HT-29 (cell line): ENCODE measurements at regions not wholly inside any gene's neighbourhood (a gene's known extent, or its start where the extent isn't known, plus 50 kb on each side); places are given as distances from the start of the nearest gene placed in this dataset.

ENCODE experiments used
- DNase-seq: peaks from one replicate; pipeline ENCODE4 v3.0.0-alpha.2; 2015; ENCODE audit warnings: low spot score

DNA sequence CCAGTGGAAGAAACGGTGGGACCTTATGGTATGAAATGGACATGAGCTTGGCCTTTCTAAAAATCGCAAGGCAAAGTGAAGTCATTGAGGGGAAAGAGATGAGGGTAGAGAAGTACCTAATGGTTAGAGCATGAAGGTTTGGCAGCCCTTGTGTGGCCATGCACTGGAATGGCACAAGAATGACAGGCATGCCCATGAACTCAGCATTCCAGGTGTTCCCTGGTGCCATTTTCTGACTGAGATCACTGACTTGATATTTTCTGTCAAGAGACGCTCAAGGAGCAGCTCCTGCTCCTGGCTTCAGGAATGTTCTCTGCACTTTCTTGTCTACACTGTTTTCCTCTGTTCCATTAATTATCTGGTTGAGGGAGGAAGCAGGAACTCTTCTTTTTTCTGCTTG is 225.0 kb upstream of the SLC10A2 start:
- DNase-seq = no peak

DNA sequence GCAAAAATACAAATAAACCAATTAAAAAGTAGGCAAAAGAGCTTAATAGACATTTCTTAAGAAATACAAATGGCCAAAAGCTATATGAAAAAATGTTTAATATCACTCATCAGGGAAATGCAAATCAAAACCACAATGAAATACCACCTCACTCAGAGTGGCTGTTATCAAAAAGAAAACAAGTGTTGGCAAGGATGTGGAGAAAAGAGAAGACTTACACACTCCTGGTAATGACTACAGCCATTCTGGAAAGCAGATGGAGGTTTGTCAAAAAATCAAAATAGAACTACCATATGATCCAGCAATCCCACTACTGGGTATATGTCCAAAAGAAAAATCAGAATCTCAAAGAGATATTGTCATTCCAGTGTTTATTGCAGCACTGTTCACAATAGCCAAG is 223.5 kb upstream of the SLC10A2 start:
- no peak for DNase-seq

DNA sequence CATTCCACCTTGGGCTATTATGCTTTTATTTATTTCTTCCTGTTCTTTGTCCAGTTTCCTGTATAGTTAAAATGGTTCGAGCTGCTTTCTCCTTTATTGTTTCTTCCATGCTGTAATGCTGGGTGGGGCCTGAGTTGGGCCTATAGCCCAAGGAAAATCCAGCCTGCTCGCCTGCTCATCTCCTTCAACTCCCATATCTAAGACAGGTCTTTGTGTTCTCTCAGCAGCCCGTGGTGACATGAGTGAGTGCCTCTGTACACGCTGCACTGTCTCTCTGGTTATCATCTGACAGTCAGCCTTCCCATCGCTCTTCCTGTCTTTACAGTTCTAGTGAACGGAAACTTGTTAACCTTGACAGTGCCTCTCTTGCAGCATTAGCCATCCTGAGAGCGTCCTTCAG is 221.9 kb upstream of the SLC10A2 start:
- DNase-seq = no peak

DNA sequence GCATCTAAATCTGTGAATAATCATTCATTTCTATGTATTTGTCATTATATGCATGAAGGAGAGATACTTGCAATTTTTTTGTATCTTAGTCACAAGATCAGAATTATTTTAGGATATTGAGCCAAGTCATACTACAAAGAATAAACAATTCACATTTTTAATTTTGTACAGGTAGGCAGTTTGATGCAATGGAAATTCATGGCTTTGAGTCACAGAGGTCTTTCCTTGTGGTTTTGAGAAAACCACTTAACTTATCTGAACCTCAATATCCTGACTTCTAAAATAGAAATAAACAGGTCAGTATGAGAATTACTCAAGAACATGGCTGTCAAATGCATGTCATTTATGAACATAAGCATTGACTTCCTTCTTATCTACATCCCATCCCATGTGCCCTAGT is 221.4 kb upstream of the SLC10A2 start:
- DNase-seq = no peak

- DNase-seq = no peak
Observed at GRCh38 chr13:103284466-103284865, 218.2 kb upstream of the SLC10A2 start.

DNA sequence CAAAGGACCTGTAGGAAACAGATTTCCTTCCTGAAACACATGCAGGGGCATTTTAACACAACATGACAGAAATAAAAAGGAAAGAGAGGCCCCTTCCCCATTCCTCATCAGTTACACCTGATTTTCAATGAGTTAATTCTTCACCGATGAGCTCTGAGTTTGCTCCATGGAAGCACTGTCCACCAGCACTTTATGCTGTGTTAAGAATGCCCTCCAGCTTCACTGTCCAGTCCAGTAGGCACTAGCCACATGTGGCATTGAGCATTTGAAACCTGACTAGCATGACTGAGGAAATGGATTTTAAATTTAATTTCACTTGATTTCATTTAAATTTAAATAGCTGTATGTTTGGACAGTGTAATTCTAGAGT is 217.2 kb upstream of the SLC10A2 start:
- no peak for DNase-seq

- no peak for DNase-seq
Observed at GRCh38 chr13:103282571-103283450, 216.6 kb upstream of the SLC10A2 start.

DNA sequence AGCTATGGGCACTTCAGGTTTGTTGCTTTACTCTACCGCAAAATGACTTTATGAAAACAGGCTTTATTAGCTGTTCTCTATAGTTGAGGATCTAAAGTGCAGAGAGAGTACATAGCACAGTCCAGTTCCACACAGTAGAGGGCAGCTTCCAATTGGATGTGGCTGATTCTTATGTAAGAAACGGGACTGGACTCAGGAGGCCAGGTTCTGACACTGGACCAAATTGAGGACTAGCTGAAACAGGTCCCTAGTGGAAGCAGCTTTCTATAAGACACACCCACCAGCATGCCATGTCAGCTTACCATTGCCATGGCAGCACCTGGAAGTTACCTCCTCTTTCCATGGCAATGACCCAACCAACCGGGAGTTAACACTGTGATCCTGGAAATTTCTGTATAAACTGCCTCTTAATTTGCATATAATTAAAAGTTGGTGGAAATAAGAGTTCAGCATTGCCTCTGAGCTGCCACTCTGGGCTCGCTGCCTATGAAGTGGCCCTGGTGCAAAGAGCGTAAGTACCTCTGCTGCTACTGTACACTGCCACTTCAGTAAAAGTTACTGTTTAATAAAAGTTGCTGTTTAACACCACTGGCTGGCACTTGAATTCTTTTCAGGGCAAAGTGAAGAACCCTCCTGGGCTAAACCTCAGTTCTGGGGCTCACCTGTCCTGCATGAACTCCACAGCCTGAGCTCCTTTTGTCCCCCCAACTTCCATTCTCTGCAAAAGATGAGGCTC is 211.9 kb upstream of the SLC10A2 start:
- no peak for DNase-seq

- DNase-seq = no peak
Observed at GRCh38 chr13:103276775-103277498, 210.7 kb upstream of the SLC10A2 start.

- no peak for DNase-seq
Observed at GRCh38 chr13:103275722-103276121, 209.5 kb upstream of the SLC10A2 start.

DNA sequence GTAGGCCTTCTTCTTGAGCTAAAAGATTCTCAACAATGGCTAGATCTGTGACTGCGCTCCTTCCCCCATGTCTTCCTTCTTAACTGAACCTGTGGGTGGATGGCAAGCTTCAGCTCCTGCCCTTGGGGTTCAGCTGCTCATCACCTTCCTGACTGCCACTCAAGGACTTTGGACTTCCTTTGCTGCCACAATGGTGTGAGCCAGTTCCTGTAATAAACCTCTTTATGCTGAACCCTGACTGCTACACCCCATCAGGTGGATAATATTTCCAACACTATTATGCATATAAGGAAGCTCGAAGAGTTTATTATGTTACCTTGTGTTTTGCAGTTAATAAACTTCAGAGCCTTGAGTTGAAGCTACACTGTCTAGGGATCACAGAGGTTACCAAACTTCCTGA is 208.9 kb upstream of the SLC10A2 start:
- DNase-seq = peak; percentile 19

DNA sequence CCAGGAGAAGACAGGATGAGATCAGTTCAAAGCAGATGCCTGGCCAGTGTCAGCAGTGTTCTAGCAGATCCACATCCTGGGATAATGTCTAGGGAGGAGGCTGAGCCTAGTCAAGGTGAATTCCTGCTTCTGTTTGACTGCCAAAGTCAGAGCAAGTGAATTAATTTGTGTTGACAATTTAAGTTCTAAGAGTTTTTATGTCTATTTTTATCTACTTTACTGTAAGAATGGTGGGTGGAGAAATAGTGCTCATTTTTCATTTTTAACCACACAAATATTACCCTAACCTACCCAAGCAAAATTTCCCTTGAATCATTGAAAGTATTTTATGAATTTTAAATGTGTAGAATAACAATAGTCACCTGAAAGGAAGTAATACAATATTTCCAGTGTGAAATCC is 207.6 kb upstream of the SLC10A2 start:
- no peak for DNase-seq

DNA sequence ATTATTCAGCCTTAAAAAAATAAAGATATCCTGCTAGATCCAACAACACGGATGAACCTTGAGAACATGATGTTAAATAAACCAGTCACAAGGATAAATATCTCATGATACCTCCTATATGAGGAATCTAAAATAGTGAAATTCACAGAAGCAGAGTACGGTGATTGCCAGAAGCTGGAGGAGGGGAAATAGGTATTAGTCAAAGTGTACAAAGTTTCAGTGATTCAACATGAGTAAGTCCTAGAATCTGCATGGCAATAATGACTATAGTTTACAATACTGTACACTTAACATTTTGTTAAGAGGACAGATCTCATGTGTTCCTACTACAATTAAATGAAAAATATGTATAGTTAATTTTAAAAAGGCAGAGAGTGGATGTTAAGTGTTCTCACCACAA is 206.6 kb upstream of the SLC10A2 start:
- DNase-seq = no peak

DNA sequence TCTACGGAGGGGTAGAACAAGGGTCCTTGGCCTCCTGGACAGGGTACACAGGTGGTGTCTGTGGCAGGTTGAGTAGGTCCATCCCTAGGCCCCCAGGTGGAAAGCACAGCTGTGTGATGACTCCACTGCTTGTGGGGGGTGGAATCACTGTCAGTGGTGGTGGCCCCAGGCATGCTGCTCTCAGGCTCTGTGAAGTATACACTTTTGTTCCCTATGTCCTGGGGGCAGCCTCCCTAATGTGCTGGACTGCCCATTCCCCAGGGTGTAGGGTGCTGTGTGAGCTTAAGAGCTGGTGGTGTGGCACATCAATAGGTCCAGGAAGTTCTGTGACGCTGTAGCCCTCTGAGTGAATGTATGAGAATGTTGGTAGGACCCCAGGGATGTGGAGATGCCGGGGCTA is 197.2 kb upstream of the SLC10A2 start:
- no peak for DNase-seq

DNA sequence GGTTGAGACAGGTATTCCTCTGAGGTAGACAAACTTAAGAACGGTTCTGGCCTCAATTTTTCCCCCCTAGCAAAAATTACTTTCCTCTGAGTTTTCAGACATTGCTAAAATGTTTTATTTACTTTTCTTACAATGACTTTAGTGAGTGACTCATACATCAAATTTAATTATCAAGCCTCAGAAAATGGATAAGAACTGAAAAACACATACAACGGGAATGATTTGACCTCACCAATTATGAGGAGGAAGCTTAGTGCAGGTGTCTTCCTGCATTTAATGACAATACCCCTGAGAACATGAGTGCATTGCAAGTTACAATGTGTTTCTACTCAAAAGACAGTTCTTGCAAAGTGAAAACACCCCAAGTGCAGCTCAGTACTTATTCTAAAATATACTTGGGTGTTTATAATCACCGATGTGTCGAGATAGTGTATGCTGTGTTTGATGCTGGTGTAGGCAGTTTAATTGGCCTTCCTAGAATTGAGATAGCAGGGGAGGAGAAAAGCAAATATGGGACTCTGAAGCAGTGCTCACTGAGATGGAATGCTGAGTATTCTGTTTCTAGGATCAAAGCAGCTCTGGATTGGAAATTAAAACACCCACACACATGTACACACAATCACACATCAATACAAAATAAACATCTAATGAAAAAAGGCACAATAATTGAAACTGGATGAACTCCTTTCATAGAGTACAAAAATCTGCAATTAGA is 189.5 kb upstream of the SLC10A2 start:
- DNase-seq = no peak

DNA sequence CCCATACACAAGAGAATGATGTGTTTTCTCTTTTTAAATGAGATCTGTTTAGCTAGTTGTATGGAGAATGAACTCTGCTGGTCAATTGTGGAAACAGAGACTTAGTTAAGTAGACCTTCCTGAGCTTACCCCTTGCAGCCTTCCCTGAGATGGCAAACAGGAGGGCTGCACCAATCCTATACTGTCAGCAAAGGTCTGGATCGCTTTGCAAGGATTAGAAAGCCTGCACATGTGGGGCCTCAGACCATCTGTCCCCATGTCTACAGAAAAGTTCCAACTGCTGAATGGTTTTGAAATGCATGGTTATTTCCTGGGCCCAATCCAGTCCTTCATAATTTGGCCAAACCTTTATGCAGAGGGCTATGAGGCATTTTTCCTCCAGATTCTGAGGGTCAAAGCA is 183.9 kb upstream of the SLC10A2 start:
- no peak for DNase-seq

- DNase-seq = no peak
Observed at GRCh38 chr13:103246581-103247200, 180.5 kb upstream of the SLC10A2 start.

DNA sequence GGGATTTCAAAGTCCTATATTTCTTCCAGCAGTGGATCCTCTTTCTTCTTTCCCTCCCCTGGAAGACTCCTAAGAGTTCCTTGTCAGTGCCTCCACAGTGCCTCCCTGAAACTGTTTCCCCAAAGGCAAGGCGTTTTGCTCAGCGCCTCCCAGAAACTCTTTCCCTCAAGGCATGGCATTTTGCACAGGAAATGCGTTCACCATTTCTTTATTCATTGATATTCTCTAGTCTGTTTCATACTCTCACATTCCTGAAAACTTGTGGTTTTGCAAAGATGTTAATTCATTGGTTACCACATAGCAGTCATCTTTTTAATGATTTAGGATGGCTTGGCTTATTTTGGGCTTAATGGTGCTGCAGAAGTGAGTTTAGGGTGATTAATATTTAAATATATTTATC is 177.3 kb upstream of the SLC10A2 start:
- no peak for DNase-seq

DNA sequence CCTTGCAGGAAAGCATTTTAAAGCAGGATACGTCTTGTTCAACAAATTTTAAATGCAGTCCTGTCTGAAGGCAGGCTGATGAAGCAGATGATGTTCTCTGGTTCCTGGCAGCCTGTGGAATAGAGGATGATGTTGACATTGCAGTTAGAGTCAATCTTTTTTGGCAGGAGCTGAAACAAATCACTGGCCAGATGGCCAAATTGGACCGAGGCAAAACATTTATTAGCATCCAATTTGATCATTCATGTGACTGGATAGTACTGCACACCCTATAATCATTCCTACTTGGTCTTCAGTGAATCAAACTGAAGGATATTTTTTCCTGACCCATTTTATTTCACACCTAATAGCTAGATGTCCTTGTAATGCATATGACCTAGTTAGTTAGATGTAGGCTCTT is 172.2 kb upstream of the SLC10A2 start:
- DNase-seq = no peak

- peak; percentile 19 for DNase-seq
Observed at GRCh38 chr13:103236213-103236612, 170.0 kb upstream of the SLC10A2 start.

GRCh38 chr13:103229674-103230073 is 163.5 kb upstream of the SLC10A2 start:
- no peak for DNase-seq
